ENCODE measurements at regions not wholly inside any gene's neighbourhood (a gene's known extent, or its start where the extent isn't known, plus 50 kb on each side); places are given as distances from the start of the nearest gene placed in this dataset.
A peak's percentile ranks its signal among the peaks of the same experiment; 100 is the strongest.

GRCh38 chr18:55778788-55779690 lies 191.0 kb upstream of the TCF4 start:
- TF ChIP-seq CTCF (IDR thresholded peaks at IDR 0.05) = no peak
- no peaks in the 10 kb centered on the region for H3K27me3 Mint-ChIP-seq (ENCODE audit: low read depth)
- no peaks in the 10 kb centered on the region for H3K9me3 Mint-ChIP-seq (ENCODE audit: low read depth)
- DNase-seq (ENCODE audit: low spot score) = no peak
- peak overlapping the region; percentile 71 for H3K4me3 Mint-ChIP-seq (ENCODE audit: unreplicated experiment)
- peaks cover 23% of the 10 kb centered on the region for H3K4me1 Mint-ChIP-seq (ENCODE audit: low read depth)
- no peaks in the 10 kb centered on the region for H3K36me3 Mint-ChIP-seq (ENCODE audit: low read depth)
- no peak overlapping the region for H3K27ac Mint-ChIP-seq (ENCODE audit: unreplicated experiment)

- H3K4me3 Mint-ChIP-seq (ENCODE audit: unreplicated experiment) = no peak overlapping the region
These were observed 189.8 kb upstream of the TCF4 start for GRCh38 chr18:55777666-55778304.

GRCh38 chr18:55775972-55776371 lies 188.0 kb upstream of the TCF4 start:
- no peak for DNase-seq (ENCODE audit: low spot score)
- Mint-ChIP-seq H3K36me3 (ENCODE audit: low read depth) (no peaks in the 10 kb centered on the region), H3K4me3 (ENCODE audit: unreplicated experiment) (no peak overlapping the region), H3K27me3 (ENCODE audit: low read depth) (no peaks in the 10 kb centered on the region), H3K9me3 (ENCODE audit: low read depth) (no peaks in the 10 kb centered on the region), H3K4me1 (ENCODE audit: low read depth) (peaks cover 14% of the 10 kb centered on the region), H3K27ac (ENCODE audit: unreplicated experiment) (no peak overlapping the region)
- TF ChIP-seq CTCF (IDR thresholded peaks at IDR 0.05) = peak; percentile 42

More at GRCh38 chr18:55777666-55778304, 189.8 kb upstream of the TCF4 start:
- TF ChIP-seq CTCF (IDR thresholded peaks at IDR 0.05) = no peak
- Mint-ChIP-seq H3K4me1 (ENCODE audit: low read depth) (peaks cover 23% of the 10 kb centered on the region), H3K27ac (ENCODE audit: unreplicated experiment) (no peak overlapping the region), H3K27me3 (ENCODE audit: low read depth) (no peaks in the 10 kb centered on the region), H3K36me3 (ENCODE audit: low read depth) (no peaks in the 10 kb centered on the region), H3K9me3 (ENCODE audit: low read depth) (no peaks in the 10 kb centered on the region)
- DNase-seq (ENCODE audit: low spot score) = no peak

- no peaks in the 10 kb centered on the region for H3K27me3 Mint-ChIP-seq (ENCODE audit: low read depth)
- H3K27ac Mint-ChIP-seq (ENCODE audit: unreplicated experiment) = no peak overlapping the region
- H3K36me3 Mint-ChIP-seq (ENCODE audit: low read depth) = no peaks in the 10 kb centered on the region
- H3K4me3 Mint-ChIP-seq (ENCODE audit: unreplicated experiment) = no peak overlapping the region
- no peak for TF ChIP-seq CTCF (IDR thresholded peaks at IDR 0.05)
- no peaks in the 10 kb centered on the region for H3K9me3 Mint-ChIP-seq (ENCODE audit: low read depth)
- no peak for DNase-seq (ENCODE audit: low spot score)
- H3K4me1 Mint-ChIP-seq (ENCODE audit: low read depth) = peaks cover 4% of the 10 kb centered on the region
These were observed 186.5 kb upstream of the TCF4 start for GRCh38 chr18:55774505-55774904.

- Mint-ChIP-seq H3K27me3 (ENCODE audit: low read depth) (no peaks in the 10 kb centered on the region), H3K36me3 (ENCODE audit: low read depth) (no peaks in the 10 kb centered on the region), H3K9me3 (ENCODE audit: low read depth) (no peaks in the 10 kb centered on the region), H3K4me1 (ENCODE audit: low read depth) (peaks cover 8% of the 10 kb centered on the region), H3K27ac (ENCODE audit: unreplicated experiment) (no peak overlapping the region), H3K4me3 (ENCODE audit: unreplicated experiment) (no peak overlapping the region)
- no peak for DNase-seq (ENCODE audit: low spot score)
- TF ChIP-seq CTCF (IDR thresholded peaks at IDR 0.05) = no peak
These were observed 180.3 kb upstream of the TCF4 start for GRCh38 chr18:55768255-55768654.
